Stomach (tissue), 4 donors: ENCODE measurements at regions not wholly inside any gene's neighbourhood (a gene's known extent, or its start where the extent isn't known, plus 50 kb on each side); places are given as distances from the start of the nearest gene placed in this dataset.

Experiments used
- EP300 ChIP-seq: sonication (generic); formaldehyde crosslinking; IDR thresholded peaks from one replicate; pipeline ENCODE4 v1.6.1; 2017; ENCODE audit warnings: antibody characterized with exemption
- POLR2A ChIP-seq, 4 donors: fragments of 450-650 bp; IDR thresholded peaks; one replicate each; pipeline ENCODE4 v1.6.1; 2016; ENCODE audit warnings: antibody characterized with exemption in 4 of 4, control low read depth in 2 of 4, mild to moderate bottlenecking in 1 of 4, moderate library complexity in 1 of 4
- TF ChIP-seq, protein P1 (sequence below), 7 experiments: fragments of 450-650 bp in 4 of 7; fragments of 200-600 bp in 3 of 7; sonication (generic) in 3 of 7; IDR thresholded peaks; one replicate each; pipeline ENCODE4 v1.5.1; 2016 to 2019; ENCODE audit warnings: antibody characterized with exemption in 7 of 7, control low read depth in 2 of 7, mild to moderate bottlenecking in 1 of 7

DNA sequence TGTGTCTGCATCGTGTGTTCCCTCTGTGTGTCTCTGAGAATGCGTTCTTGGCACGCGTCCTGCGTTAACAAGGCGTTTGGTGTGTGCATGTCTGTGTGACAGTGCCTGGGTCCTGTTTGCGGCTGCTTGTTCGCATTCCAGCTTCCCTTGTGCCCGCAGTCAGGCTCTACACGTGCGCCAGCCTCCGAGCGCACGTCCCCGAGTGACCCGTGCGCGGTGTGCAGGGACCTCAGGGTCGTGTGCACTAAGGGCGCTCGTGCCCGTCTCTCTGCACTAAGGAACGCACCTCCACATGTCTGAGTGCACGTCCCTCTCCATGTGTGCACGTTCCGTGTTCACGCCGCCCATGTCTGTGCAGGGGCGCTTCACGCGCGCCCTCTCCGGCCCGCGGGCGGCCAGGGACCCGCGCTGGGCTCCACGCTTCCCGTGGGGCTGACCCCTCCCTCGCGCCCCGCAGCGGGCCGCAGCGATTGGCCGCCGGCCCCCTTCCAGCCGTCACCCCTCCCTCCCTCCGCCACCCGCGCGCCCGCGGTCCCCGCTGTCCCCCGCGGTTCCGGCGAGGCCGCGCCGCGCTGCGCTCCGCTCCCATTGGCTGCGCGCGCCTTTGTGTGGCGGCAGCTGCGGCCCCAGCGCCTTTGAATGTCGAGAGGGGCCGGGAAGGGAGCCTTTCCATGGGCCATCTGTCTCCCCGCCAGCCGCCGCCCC lies 229.4 kb downstream of the HAUS1 start:
- TF ChIP-seq, protein P1, sequence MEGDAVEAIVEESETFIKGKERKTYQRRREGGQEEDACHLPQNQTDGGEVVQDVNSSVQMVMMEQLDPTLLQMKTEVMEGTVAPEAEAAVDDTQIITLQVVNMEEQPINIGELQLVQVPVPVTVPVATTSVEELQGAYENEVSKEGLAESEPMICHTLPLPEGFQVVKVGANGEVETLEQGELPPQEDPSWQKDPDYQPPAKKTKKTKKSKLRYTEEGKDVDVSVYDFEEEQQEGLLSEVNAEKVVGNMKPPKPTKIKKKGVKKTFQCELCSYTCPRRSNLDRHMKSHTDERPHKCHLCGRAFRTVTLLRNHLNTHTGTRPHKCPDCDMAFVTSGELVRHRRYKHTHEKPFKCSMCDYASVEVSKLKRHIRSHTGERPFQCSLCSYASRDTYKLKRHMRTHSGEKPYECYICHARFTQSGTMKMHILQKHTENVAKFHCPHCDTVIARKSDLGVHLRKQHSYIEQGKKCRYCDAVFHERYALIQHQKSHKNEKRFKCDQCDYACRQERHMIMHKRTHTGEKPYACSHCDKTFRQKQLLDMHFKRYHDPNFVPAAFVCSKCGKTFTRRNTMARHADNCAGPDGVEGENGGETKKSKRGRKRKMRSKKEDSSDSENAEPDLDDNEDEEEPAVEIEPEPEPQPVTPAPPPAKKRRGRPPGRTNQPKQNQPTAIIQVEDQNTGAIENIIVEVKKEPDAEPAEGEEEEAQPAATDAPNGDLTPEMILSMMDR (IDR thresholded peaks at IDR 0.05): no peak
- TF ChIP-seq POLR2A (IDR thresholded peaks at IDR 0.05) (no peak), EP300 (no peak)
